ENCODE measurements at regions not wholly inside any gene's neighbourhood (a gene's known extent, or its start where the extent isn't known, plus 50 kb on each side); places are given as distances from the start of the nearest gene placed in this dataset.
"Not testable (repeated sequence)": the region's sequence is repeated elsewhere in the genome, so short reads cannot be mapped to it uniquely, and the experiment has no call there.

- H3K36me3 Mint-ChIP-seq (ENCODE audit: low read depth): no peaks in the 10 kb centered on the region
- peaks cover 22% of the 10 kb centered on the region for H3K9me3 Mint-ChIP-seq
- no peak for DNase-seq (ENCODE audit: low spot score)
- no peak overlapping the region for H3K27ac Mint-ChIP-seq
- H3K27me3 Mint-ChIP-seq (ENCODE audit: insufficient read depth): no peaks in the 10 kb centered on the region
- no peak overlapping the region for H3K4me3 Mint-ChIP-seq
- intact Hi-C loops (cut with micrococcal nuclease): no loop called here
- no peaks in the 10 kb centered on the region for H3K4me1 Mint-ChIP-seq (ENCODE audit: low read depth)
Measured at GRCh38 chr15:23750179-23750578, 63.1 kb upstream of the NDN start.

DNA sequence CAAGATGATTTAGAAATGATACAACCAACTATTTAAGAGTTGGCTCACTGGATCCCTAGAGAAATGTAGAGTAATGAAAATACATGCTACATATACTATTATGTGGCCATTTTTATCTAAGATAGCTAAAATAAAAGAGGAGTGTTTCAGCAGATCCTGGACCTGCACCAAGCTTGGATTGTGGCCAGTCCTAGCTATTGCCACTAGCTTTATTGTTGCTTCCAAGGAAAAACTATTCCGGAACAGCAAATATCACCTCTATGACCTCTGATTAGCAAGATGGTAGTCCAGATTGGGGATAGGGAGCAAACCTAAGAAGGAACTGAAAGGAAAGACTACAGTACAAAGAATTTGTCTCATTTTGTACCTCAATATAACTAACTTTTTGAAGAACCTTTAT, 63.7 kb upstream of the NDN start:
- Mint-ChIP-seq H3K4me3 (no peak overlapping the region), H3K27me3 (ENCODE audit: insufficient read depth) (no peaks in the 10 kb centered on the region), H3K27ac (no peak overlapping the region), H3K4me1 (ENCODE audit: low read depth) (no peaks in the 10 kb centered on the region), H3K9me3 (peaks cover 26% of the 10 kb centered on the region), H3K36me3 (ENCODE audit: low read depth) (no peaks in the 10 kb centered on the region)
- no peak for DNase-seq (ENCODE audit: low spot score)
- intact Hi-C loops (cut with micrococcal nuclease): no loop called here

GRCh38 chr15:23753248-23753647, 66.1 kb upstream of the NDN start:
- Mint-ChIP-seq H3K4me3 (no peak overlapping the region), H3K9me3 (peaks cover 40% of the 10 kb centered on the region), H3K27me3 (ENCODE audit: insufficient read depth) (no peaks in the 10 kb centered on the region), H3K4me1 (ENCODE audit: low read depth) (no peaks in the 10 kb centered on the region), H3K27ac (no peak overlapping the region), H3K36me3 (ENCODE audit: low read depth) (no peaks in the 10 kb centered on the region)
- intact Hi-C loops (cut with micrococcal nuclease): no loop called here
- DNase-seq (ENCODE audit: low spot score): no peak

DNA sequence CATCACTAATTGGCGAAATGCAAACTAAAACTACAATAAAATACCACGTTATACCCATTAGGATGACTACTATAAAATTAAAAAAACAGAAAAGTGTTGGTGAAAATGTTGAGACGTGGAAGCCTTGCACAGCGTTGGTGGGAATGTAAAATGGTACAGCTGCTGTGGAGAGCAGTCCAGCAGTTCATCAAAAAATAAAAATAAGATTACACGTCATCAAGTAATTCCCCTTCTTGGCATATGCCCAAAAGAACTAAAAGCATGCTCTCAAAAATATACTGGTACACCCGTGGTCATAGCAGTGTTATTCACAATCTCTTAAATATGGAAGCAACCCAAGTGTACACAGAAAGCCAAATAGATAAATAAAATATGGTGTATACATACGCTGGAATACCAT, 71.8 kb upstream of the NDN start:
- no peaks in the 10 kb centered on the region for H3K27me3 Mint-ChIP-seq (ENCODE audit: insufficient read depth)
- intact Hi-C loops (cut with micrococcal nuclease): no loop called here
- H3K4me1 Mint-ChIP-seq (ENCODE audit: low read depth): no peaks in the 10 kb centered on the region
- no peak overlapping the region for H3K27ac Mint-ChIP-seq
- no peak for DNase-seq (ENCODE audit: low spot score)
- no peak overlapping the region for H3K4me3 Mint-ChIP-seq
- peaks cover 54% of the 10 kb centered on the region for H3K9me3 Mint-ChIP-seq
- H3K36me3 Mint-ChIP-seq (ENCODE audit: low read depth): no peaks in the 10 kb centered on the region

DNA sequence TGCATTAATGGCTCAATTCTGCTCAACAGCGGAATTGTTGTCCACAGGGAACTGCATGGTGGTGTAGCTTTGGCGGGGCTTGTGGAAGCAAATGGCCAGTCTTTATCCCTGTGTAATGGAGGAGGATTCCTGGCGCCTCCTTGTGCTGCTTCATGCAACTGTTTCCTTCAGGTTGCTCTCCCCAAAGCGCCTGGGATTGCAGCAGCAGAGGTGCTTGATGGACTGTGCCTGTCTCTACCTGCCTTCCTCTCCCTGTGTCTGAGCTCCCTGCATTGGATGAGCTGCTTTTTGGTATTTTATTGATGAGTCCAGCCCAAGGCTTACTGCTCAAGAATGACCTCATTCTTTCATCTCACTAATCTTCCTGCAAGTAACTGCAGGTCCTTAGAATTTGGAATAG, 72.9 kb upstream of the NDN start:
- Mint-ChIP-seq H3K27ac (no peak overlapping the region), H3K36me3 (ENCODE audit: low read depth) (no peaks in the 10 kb centered on the region), H3K27me3 (ENCODE audit: insufficient read depth) (no peaks in the 10 kb centered on the region), H3K4me3 (no peak overlapping the region), H3K9me3 (peaks cover 59% of the 10 kb centered on the region), H3K4me1 (ENCODE audit: low read depth) (no peaks in the 10 kb centered on the region)
- DNase-seq (ENCODE audit: low spot score): no peak
- intact Hi-C loops (cut with micrococcal nuclease): no loop called here

DNA sequence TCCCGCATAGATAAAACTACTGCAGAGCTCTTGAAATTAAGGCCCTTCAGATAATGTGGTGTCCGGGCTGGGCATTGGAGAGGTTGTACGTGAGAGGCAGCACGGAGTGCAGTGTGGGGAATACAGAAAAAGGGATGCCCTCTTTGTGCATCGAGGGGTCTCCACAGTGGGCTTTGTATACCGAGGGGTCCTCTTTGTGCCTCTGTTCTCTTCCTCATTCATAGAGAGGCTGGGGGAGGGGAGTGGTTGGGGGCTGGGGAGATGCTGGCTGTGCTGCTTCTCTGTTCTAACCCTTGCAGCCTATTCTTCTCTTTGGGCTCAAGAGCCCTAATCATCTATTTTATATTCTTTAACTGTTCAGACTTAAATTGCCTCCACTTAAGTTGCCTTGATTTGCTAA, 74.3 kb upstream of the NDN start:
- peaks cover 57% of the 10 kb centered on the region for H3K9me3 Mint-ChIP-seq
- H3K27ac Mint-ChIP-seq: no peak overlapping the region
- no peaks in the 10 kb centered on the region for H3K36me3 Mint-ChIP-seq (ENCODE audit: low read depth)
- H3K4me1 Mint-ChIP-seq (ENCODE audit: low read depth): no peaks in the 10 kb centered on the region
- no peak overlapping the region for H3K4me3 Mint-ChIP-seq
- no peaks in the 10 kb centered on the region for H3K27me3 Mint-ChIP-seq (ENCODE audit: insufficient read depth)
- intact Hi-C loops (cut with micrococcal nuclease): no loop called here
- DNase-seq (ENCODE audit: low spot score): no peak

GRCh38 chr15:23762026-23762425, 74.9 kb upstream of the NDN start:
- Mint-ChIP-seq H3K27me3 (ENCODE audit: insufficient read depth) (no peaks in the 10 kb centered on the region), H3K4me3 (no peak overlapping the region), H3K36me3 (ENCODE audit: low read depth) (no peaks in the 10 kb centered on the region), H3K27ac (no peak overlapping the region), H3K4me1 (ENCODE audit: low read depth) (no peaks in the 10 kb centered on the region), H3K9me3 (peaks cover 56% of the 10 kb centered on the region)
- no peak for DNase-seq (ENCODE audit: low spot score)
- intact Hi-C loops (cut with micrococcal nuclease): no loop called here

- Mint-ChIP-seq H3K4me3 (no peak overlapping the region), H3K27me3 (ENCODE audit: insufficient read depth) (no peaks in the 10 kb centered on the region), H3K36me3 (ENCODE audit: low read depth) (no peaks in the 10 kb centered on the region), H3K27ac (no peak overlapping the region), H3K9me3 (peaks cover 61% of the 10 kb centered on the region), H3K4me1 (ENCODE audit: low read depth) (no peaks in the 10 kb centered on the region)
- no peak for DNase-seq (ENCODE audit: low spot score)
- intact Hi-C loops (cut with micrococcal nuclease): no loop called here
Measured at GRCh38 chr15:23763021-23763420, 75.9 kb upstream of the NDN start.

DNA sequence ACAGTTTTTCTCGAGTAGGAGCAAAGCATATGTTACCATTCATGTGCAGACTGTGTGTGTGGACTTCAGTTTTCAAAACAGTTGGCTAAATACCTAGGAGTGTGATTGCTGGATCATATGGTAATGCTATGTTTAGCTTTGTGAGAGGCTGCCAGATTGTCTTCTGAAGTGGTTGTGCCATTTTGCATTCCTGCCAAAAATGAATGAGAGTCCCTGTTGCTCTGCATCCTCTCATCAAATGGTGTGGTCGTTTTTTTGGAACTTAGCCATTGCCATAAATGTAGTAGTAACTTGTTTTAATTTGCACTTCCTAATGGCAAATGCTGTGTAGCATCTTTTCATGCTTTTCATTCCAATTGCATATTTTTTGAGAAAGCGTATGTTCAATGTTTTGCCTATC, 77.2 kb upstream of the NDN start:
- H3K4me1 Mint-ChIP-seq (ENCODE audit: low read depth): no peaks in the 10 kb centered on the region
- H3K27ac Mint-ChIP-seq: no peak overlapping the region
- no peak for DNase-seq (ENCODE audit: low spot score)

DNA sequence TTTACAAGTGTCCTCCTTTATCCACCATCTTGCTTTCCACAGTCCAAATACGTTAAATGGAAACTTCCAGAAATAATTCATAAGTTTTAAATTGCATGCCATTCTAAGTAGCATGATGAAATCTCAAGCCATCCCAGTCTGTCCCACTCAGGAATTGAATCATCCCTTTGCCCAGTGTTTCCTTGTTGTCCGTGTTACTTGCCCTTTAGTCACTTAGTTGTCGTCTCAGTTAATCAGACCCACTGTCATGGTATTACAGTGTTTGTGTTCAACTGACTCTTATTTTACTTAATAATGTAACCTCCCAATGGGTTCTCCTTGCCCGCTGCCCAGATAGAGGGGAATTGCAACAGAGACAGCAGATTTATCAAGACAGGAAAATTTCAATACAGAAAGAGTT, 77.6 kb upstream of the NDN start:
- no peak overlapping the region for H3K27ac Mint-ChIP-seq
- no peaks in the 10 kb centered on the region for H3K4me1 Mint-ChIP-seq (ENCODE audit: low read depth)
- no peaks in the 10 kb centered on the region for H3K36me3 Mint-ChIP-seq (ENCODE audit: low read depth)
- H3K9me3 Mint-ChIP-seq: peaks cover 57% of the 10 kb centered on the region
- H3K27me3 Mint-ChIP-seq (ENCODE audit: insufficient read depth): no peaks in the 10 kb centered on the region
- DNase-seq (ENCODE audit: low spot score): no peak
- intact Hi-C loops (cut with micrococcal nuclease): no loop called here
- H3K4me3 Mint-ChIP-seq: no peak overlapping the region

More for the DNA sequence above, 77.2 kb upstream of the NDN start:
- Mint-ChIP-seq H3K36me3 (ENCODE audit: low read depth) (no peaks in the 10 kb centered on the region), H3K4me3 (no peak overlapping the region), H3K9me3 (peaks cover 60% of the 10 kb centered on the region), H3K27me3 (ENCODE audit: insufficient read depth) (no peaks in the 10 kb centered on the region)
- intact Hi-C loops (cut with micrococcal nuclease): no loop called here

DNA sequence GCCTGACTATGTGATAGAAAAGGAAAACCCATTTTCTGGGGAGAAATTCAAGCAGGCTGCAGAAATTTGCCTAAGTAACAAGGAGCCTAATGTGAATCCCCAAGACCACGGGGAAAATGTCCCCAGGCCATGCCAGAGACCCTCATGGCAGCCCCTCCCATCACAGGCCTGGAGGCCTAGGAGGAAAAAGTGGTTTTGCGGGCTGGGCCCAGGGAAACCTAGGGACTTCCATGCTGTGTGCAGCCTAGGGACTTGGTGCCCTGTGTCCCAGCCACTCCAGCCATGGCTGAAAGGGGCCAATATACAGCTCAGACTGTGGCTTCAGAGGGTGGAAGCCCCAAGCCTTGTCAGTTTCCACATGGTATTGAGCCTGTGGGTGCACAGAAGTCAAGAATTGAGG, 79.7 kb upstream of the NDN start:
- intact Hi-C loops (cut with micrococcal nuclease); H3K4me1 Mint-ChIP-seq (ENCODE audit: low read depth); H3K27me3 Mint-ChIP-seq (ENCODE audit: insufficient read depth); H3K27ac Mint-ChIP-seq; H3K36me3 Mint-ChIP-seq (ENCODE audit: low read depth); H3K4me3 Mint-ChIP-seq; DNase-seq (ENCODE audit: low spot score): not testable (repeated sequence)
- H3K9me3 Mint-ChIP-seq: peaks cover 55% of the 10 kb centered on the region

- intact Hi-C loops (cut with micrococcal nuclease): no loop called here
- H3K36me3 Mint-ChIP-seq (ENCODE audit: low read depth): no peaks in the 10 kb centered on the region
- H3K9me3 Mint-ChIP-seq: peaks cover 51% of the 10 kb centered on the region
- H3K27ac Mint-ChIP-seq: no peak overlapping the region
- no peaks in the 10 kb centered on the region for H3K27me3 Mint-ChIP-seq (ENCODE audit: insufficient read depth)
- H3K4me3 Mint-ChIP-seq: no peak overlapping the region
- H3K4me1 Mint-ChIP-seq (ENCODE audit: low read depth): no peaks in the 10 kb centered on the region
- DNase-seq (ENCODE audit: low spot score): no peak
Measured at GRCh38 chr15:23773093-23773492, 86.0 kb upstream of the NDN start.

DNA sequence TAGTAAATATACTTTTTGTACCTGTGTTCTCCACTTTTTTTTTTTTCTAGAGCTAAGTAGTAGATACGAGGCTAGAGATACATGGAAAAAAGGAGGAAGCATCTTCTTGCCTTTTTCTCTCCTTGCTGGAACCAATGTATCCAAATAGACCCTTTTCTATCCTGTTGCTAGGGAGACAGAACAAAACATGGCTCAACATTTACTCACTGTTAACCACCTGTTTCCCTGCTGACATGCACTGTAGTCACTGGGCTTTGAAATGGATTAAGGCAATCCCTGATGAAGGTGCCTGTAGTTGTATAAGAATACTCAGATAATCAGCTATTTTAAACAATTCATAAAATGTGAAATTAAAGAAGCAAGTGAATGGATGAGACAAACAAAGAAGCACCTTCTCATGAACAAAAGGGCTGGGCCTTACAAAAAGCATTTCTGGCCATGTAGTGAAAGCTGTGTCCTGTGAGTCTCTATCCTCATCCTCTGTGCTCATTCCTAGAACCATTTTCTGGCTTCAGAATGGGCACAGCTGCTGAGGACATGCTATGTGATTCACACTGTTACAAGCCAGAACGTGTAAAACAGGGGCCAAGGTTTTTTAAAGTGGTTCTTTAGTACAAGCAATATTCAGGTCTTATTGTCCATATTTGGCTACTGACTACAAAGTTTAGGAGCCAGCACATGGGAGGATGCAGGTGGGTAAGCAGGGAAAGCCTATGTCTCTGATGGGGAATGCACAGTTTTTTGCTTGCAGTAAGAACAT, 100.4 kb upstream of the NDN start:
- Mint-ChIP-seq H3K27ac (no peak overlapping the region), H3K9me3 (peaks cover 30% of the 10 kb centered on the region), H3K4me3 (no peak overlapping the region), H3K4me1 (ENCODE audit: low read depth) (no peaks in the 10 kb centered on the region), H3K36me3 (ENCODE audit: low read depth) (no peaks in the 10 kb centered on the region), H3K27me3 (ENCODE audit: insufficient read depth) (no peaks in the 10 kb centered on the region)
- intact Hi-C loops (cut with micrococcal nuclease): no loop called here
- DNase-seq (ENCODE audit: low spot score): no peak

- peaks cover 38% of the 10 kb centered on the region for H3K9me3 Mint-ChIP-seq
- intact Hi-C loops (cut with micrococcal nuclease): no loop called here
- no peaks in the 10 kb centered on the region for H3K27me3 Mint-ChIP-seq (ENCODE audit: insufficient read depth)
- no peak overlapping the region for H3K4me3 Mint-ChIP-seq
- no peak for DNase-seq (ENCODE audit: low spot score)
- H3K4me1 Mint-ChIP-seq (ENCODE audit: low read depth): no peaks in the 10 kb centered on the region
- no peak overlapping the region for H3K27ac Mint-ChIP-seq
- no peaks in the 10 kb centered on the region for H3K36me3 Mint-ChIP-seq (ENCODE audit: low read depth)
Measured at GRCh38 chr15:23793191-23793680, 106.1 kb upstream of the NDN start.
